Fibroblast of lung (primary cell): ENCODE measurements at regions not wholly inside any gene's neighbourhood (a gene's known extent, or its start where the extent isn't known, plus 50 kb on each side); places are given as distances from the start of the nearest gene placed in this dataset.

ENCODE experiments used
- DNase-seq, 2 donors: peaks; one replicate each; pipeline versions ENCODE4 v3.0.0 to v3.0.0-alpha.2; 2010; ENCODE audit warnings: low read depth in 2 of 2
- H2AFZ ChIP-seq: 2 replicates; pipeline ENCODE4 v1.5.1; 2012; ENCODE audit warnings: low read length, control low read depth, inconsistent platforms
- H3K27ac ChIP-seq: 2 replicates; pipeline ENCODE4 v1.5.1; 2011; ENCODE audit warnings: low read length, control low read depth; ENCODE audit not compliant: insufficient read depth
- H3K27me3 ChIP-seq: 2 replicates; pipeline ENCODE4 v1.5.1; 2011; ENCODE audit warnings: mild to moderate bottlenecking, low read length; ENCODE audit not compliant: control insufficient read depth, insufficient read depth
- H3K36me3 ChIP-seq: 2 replicates; pipeline ENCODE4 v1.5.1; 2011; ENCODE audit warnings: low read length; ENCODE audit not compliant: control insufficient read depth, insufficient read depth
- H3K4me1 ChIP-seq: 2 replicates; pipeline ENCODE4 v1.5.1; 2011; ENCODE audit warnings: low read length; ENCODE audit not compliant: control insufficient read depth, insufficient read depth; ENCODE audit errors: extremely low read depth
- H3K4me2 ChIP-seq: 2 replicates; pipeline ENCODE4 v1.5.1; 2011; ENCODE audit warnings: low read length, control low read depth; ENCODE audit not compliant: insufficient read depth; ENCODE audit errors: extremely low read depth
- H3K4me3 ChIP-seq, 4 experiments: fragments of 200-600 bp in 1 of 4; sonication (generic) in 1 of 4; replicated peaks in 1 of 4; 2 replicates each; pipeline ENCODE4 v1.5.1; 2011 to 2016; ENCODE audit warnings: low read length in 4 of 4, low read depth in 3 of 4, mild to moderate bottlenecking in 3 of 4, control low read depth in 2 of 4, inconsistent platforms in 1 of 4, mixed read lengths in 1 of 4; ENCODE audit not compliant: insufficient read depth in 1 of 4; ENCODE audit errors: control extremely low read depth in 1 of 4
- H3K79me2 ChIP-seq: 2 replicates; pipeline ENCODE4 v1.5.1; 2012; ENCODE audit warnings: mild to moderate bottlenecking, low read length, inconsistent platforms; ENCODE audit not compliant: control insufficient read depth, insufficient read depth
- H3K9ac ChIP-seq: 2 replicates; pipeline ENCODE4 v1.5.1; 2011; ENCODE audit warnings: mild to moderate bottlenecking, low read length, control low read depth; ENCODE audit not compliant: insufficient read depth
- H3K9me3 ChIP-seq: 2 replicates; pipeline ENCODE4 v1.5.1; 2012; ENCODE audit warnings: low read depth, low read length; ENCODE audit not compliant: control insufficient read depth, insufficient read depth
- H4K20me1 ChIP-seq: 2 replicates; pipeline ENCODE4 v1.5.1; 2011; ENCODE audit warnings: low read length; ENCODE audit not compliant: control insufficient read depth, insufficient read depth; ENCODE audit errors: extremely low read depth
- EZH2 ChIP-seq: IDR thresholded peaks from 2 replicates; pipeline ENCODE4 v1.5.1; 2012; ENCODE audit warnings: low read length, control low read depth, mild to moderate bottlenecking; ENCODE audit errors: missing control alignments
- TF ChIP-seq, protein P1 (sequence below), 2 donors: IDR thresholded peaks in 1 of 2; conservative IDR thresholded peaks in 1 of 2; 1 replicate in 1 of 2; 2 replicates in 1 of 2; pipeline ENCODE4 v1.5.1; 2011 to 2012; ENCODE audit warnings: low read length in 2 of 2, control low read depth in 1 of 2, inconsistent platforms in 1 of 2, low read depth in 1 of 2, mild to moderate bottlenecking in 1 of 2

DNA sequence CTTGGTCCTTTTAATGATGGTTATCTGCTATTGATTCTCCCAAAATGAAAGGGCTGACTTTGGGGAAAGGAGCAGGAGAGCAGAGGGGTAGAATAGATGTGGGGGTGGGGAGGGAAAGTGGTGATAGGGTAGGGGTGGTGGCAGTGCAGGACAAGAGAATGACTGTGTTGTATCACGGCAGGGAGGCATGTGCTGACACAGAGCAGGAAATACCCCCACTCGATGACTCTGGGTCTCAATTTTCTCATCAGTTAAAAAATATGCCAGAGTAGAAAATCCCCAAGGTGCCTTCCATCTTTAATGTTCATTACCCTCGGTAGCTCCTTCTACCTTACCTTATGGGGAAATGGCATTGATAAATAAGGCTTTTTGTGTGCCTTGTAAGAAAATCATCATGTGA is 79.0 kb upstream of the ATXN1 start:
- no peaks in the 10 kb centered on the region for H3K79me2 ChIP-seq
- no peak overlapping the region for H3K9ac ChIP-seq
- no peaks in the 10 kb centered on the region for H3K9me3 ChIP-seq
- TF ChIP-seq EZH2, result no peak
- H4K20me1 ChIP-seq, result no peaks in the 10 kb centered on the region
- no peaks in the 10 kb centered on the region for H3K36me3 ChIP-seq
- DNase-seq, result no peak
- H3K4me1 ChIP-seq, result peaks cover 4% of the 10 kb centered on the region
- H3K4me2 ChIP-seq, result no peak overlapping the region
- H3K27me3 ChIP-seq, result no peaks in the 10 kb centered on the region
- H3K27ac ChIP-seq, result no peak overlapping the region
- H3K4me3 ChIP-seq, result no peak overlapping the region
- no peak overlapping the region for H2AFZ ChIP-seq

DNA sequence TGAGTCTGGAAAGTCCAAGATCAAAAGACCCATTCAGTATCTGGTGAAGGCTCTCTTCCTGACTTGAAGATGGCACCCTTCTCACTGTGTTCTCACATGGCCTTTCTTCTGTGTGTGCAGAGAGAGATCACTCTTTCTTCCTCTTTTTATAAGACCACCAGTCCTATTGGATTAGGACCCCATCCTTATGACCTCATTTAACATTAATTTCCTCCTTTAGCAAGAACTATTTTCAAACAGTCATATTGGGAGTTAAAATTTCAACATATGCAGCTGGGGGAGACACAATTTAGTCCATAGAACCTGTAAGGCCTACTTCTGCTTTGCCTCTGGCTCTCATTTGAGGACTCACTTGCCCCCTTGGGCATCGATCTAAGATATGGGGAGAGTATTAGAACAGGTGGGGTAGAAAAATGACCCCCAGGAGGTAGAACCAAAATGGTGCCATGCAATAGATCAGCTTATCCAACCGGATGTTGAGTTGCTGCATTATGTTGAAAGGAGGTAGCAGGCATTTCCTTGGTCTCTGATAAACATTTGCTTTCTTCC is 78.4 kb upstream of the ATXN1 start:
- H2AFZ ChIP-seq, result no peak overlapping the region
- TF ChIP-seq, protein P1, sequence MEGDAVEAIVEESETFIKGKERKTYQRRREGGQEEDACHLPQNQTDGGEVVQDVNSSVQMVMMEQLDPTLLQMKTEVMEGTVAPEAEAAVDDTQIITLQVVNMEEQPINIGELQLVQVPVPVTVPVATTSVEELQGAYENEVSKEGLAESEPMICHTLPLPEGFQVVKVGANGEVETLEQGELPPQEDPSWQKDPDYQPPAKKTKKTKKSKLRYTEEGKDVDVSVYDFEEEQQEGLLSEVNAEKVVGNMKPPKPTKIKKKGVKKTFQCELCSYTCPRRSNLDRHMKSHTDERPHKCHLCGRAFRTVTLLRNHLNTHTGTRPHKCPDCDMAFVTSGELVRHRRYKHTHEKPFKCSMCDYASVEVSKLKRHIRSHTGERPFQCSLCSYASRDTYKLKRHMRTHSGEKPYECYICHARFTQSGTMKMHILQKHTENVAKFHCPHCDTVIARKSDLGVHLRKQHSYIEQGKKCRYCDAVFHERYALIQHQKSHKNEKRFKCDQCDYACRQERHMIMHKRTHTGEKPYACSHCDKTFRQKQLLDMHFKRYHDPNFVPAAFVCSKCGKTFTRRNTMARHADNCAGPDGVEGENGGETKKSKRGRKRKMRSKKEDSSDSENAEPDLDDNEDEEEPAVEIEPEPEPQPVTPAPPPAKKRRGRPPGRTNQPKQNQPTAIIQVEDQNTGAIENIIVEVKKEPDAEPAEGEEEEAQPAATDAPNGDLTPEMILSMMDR (conservative IDR thresholded peaks at IDR 0.05 in 1 of 2, IDR thresholded peaks at IDR 0.05 in 1 of 2; ENCODE audit: low read depth in 1 of 2, low read length in 2 of 2), result no peak
- TF ChIP-seq EZH2, result no peak
- H3K36me3 ChIP-seq, result no peaks in the 10 kb centered on the region
- no peaks in the 10 kb centered on the region for H3K9me3 ChIP-seq
- no peak overlapping the region for H3K4me3 ChIP-seq
- no peak overlapping the region for H3K4me2 ChIP-seq
- H3K9ac ChIP-seq, result no peak overlapping the region
- DNase-seq, result no peak
- H3K4me1 ChIP-seq, result peaks cover 4% of the 10 kb centered on the region
- no peaks in the 10 kb centered on the region for H3K27me3 ChIP-seq
- H3K79me2 ChIP-seq, result no peaks in the 10 kb centered on the region
- no peaks in the 10 kb centered on the region for H4K20me1 ChIP-seq
- no peak overlapping the region for H3K27ac ChIP-seq

DNA sequence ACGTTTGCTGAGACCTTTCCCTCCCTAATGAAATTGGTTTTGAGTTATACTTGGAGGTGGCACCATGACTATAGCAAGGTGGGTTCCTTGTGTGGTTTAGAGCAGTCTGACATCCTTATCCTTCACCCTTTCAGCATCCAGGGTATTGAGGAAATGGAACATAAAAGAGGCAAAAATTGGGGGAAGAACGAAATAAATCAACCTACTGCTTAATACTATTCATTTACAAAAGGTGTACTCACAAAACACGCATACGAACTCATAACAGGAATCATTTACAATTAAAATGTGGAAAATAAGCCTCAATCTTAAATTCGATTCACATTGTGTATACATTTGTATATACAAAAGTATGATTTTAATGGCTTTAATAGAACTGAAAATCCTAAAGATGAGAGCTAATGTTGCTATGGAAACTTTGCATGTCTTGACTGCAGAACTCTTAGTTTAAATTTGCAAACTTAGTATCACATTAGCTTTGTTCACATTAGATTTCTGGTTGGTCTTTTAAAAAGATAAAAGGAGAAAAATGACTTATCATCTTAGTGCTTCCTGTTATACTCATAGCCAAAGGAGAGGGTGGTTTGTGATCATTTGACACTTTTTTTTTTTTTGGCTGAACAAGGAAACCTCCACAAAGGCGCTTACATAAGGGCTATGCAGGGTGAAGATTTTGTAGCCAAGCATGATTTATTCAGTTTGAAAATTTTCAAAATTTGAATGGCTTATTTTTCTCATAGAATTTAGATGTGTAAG is 76.1 kb upstream of the ATXN1 start:
- Histone ChIP-seq H3K79me2 (no peaks in the 10 kb centered on the region), H3K36me3 (no peaks in the 10 kb centered on the region), H3K9ac (no peak overlapping the region), H3K4me3 (peak overlapping the region in 1 of 4 experiments; percentile 46), H4K20me1 (no peaks in the 10 kb centered on the region), H2AFZ (peak overlapping the region; percentile 96), H3K9me3 (no peaks in the 10 kb centered on the region), H3K4me2 (peak overlapping the region; percentile 96), H3K27me3 (no peaks in the 10 kb centered on the region), H3K27ac (no peak overlapping the region), H3K4me1 (peaks cover 4% of the 10 kb centered on the region)
- TF ChIP-seq EZH2, result no peak
- TF ChIP-seq, protein P1 (conservative IDR thresholded peaks at IDR 0.05 in 1 of 2, IDR thresholded peaks at IDR 0.05 in 1 of 2; ENCODE audit: low read depth in 1 of 2, low read length in 2 of 2), result no peak
- DNase-seq, result no peak
